ENCODE measurements at regions not wholly inside any gene's neighbourhood (a gene's known extent, or its start where the extent isn't known, plus 50 kb on each side); places are given as distances from the start of the nearest gene placed in this dataset.
"Not testable (repeated sequence)": the region's sequence is repeated elsewhere in the genome, so short reads cannot be mapped to it uniquely, and the experiment has no call there.

- ATAC-seq, result peak; percentile 51
Measured at GRCh38 chr6:144528743-144529425, 243.7 kb downstream of the UTRN start.

GRCh38 chr6:144530118-144530517, 245.0 kb downstream of the UTRN start:
- Histone ChIP-seq H3K4me2 (ENCODE audit: low read depth, low read length) (no peak overlapping the region), H2AFZ (ENCODE audit: low read length) (no peak overlapping the region), H3K79me2 (ENCODE audit: insufficient read depth, low read length) (no peaks in the 10 kb centered on the region), H3K4me3 (replicated peaks in 1 of 3; ENCODE audit: insufficient read depth in 1 of 3, low read depth in 2 of 3, low read length in 3 of 3) (no peak overlapping the region), H3K9ac (ENCODE audit: insufficient read depth, low read depth, low read length) (no peak overlapping the region), H3K9me3 (ENCODE audit: low read length) (no peaks in the 10 kb centered on the region), H3K27me3 (ENCODE audit: control insufficient read depth in 1 of 2, insufficient read depth in 2 of 2, low read length in 2 of 2) (no peaks in the 10 kb centered on the region), H4K20me1 (ENCODE audit: insufficient read depth, low read length) (0 out of 2 replicates have a peak, but pooled peaks cover 4% of the 10 kb centered on the region), H3K36me3 (replicated peaks in 1 of 2; ENCODE audit: control insufficient read depth in 1 of 2, insufficient read depth in 2 of 2, low read length in 2 of 2) (peaks cover 34 to 75% of the 10 kb centered on the region in 2 experiments), H3K27ac (ENCODE audit: extremely low read length, insufficient read depth, low read length) (no peak overlapping the region), H3K4me1 (ENCODE audit: insufficient read depth, low read length) (no peaks in the 10 kb centered on the region)
- TF ChIP-seq ZNF691 (CRISPR knock-in tag; IDR thresholded peaks at IDR 0.05; ENCODE audit: borderline replicate concordance, low read depth) (no peak), FIP1L1 (IDR thresholded peaks at IDR 0.05; ENCODE audit: borderline replicate concordance, insufficient read depth, low read depth, low read length) (no peak), RBFOX2 (IDR thresholded peaks at IDR 0.05; ENCODE audit: low read depth, low read length) (no peak), MTA3 (CRISPR knock-in tag; IDR thresholded peaks at IDR 0.05) (no peak), ZNF576 (CRISPR knock-in tag; IDR thresholded peaks at IDR 0.05) (no peak)
- intact Hi-C loops (cut with micrococcal nuclease; ENCODE audit: unreplicated experiment) (loop anchor here (5.0 kb wide), 1 partner anchor 1513 kb away; no protein-coding TSS in a partner anchor), in situ Hi-C loops (cut with HindIII; ENCODE audit: extremely low pct_ligation_motif_present, low pct_unique_long_range_greater_than_20kb) (no loop called here)
- BruUV-seq (replicated peaks), result no TSS peak
- FAIRE-seq, result no peak
- 97% methylated on average over 2 of the region's 2 CpGs for WGBS (ENCODE audit: low lambda C conversion rate)
- POLR2A ChIA-PET, result no interaction called here
- DNase-seq (ENCODE audit: low spot score), result no peak
- CTCF ChIA-PET (ENCODE audit: low intra/inter-chr PET ratio, low total read pairs), result no interaction called here
- ATAC-seq, result no peak

More at GRCh38 chr6:144528743-144529425, 243.7 kb downstream of the UTRN start:
- Histone ChIP-seq H3K4me3 (replicated peaks in 1 of 3; ENCODE audit: insufficient read depth in 1 of 3, low read depth in 2 of 3, low read length in 3 of 3) (no peak overlapping the region), H3K9me3 (ENCODE audit: low read length) (no peaks in the 10 kb centered on the region), H4K20me1 (ENCODE audit: insufficient read depth, low read length) (0 out of 2 replicates have a peak, but pooled peaks cover 4% of the 10 kb centered on the region), H3K4me1 (ENCODE audit: insufficient read depth, low read length) (no peaks in the 10 kb centered on the region), H2AFZ (ENCODE audit: low read length) (no peak overlapping the region), H3K9ac (ENCODE audit: insufficient read depth, low read depth, low read length) (no peak overlapping the region), H3K36me3 (replicated peaks in 1 of 2; ENCODE audit: control insufficient read depth in 1 of 2, insufficient read depth in 2 of 2, low read length in 2 of 2) (peaks cover 33 to 73% of the 10 kb centered on the region in 2 experiments), H3K27me3 (ENCODE audit: control insufficient read depth in 1 of 2, insufficient read depth in 2 of 2, low read length in 2 of 2) (no peaks in the 10 kb centered on the region), H3K4me2 (ENCODE audit: low read depth, low read length) (no peak overlapping the region), H3K27ac (ENCODE audit: extremely low read length, insufficient read depth, low read length) (no peak overlapping the region), H3K79me2 (ENCODE audit: insufficient read depth, low read length) (no peaks in the 10 kb centered on the region)
- 97% methylated on average over 9 of the region's 9 CpGs for WGBS (ENCODE audit: low lambda C conversion rate)
- POLR2A ChIA-PET, result no interaction called here
- no peak for TF ChIP-seq ATAD3A (CRISPR knock-in tag; IDR thresholded peaks at IDR 0.05)
- TF ChIP-seq ZNF572 (CRISPR knock-in tag; IDR thresholded peaks at IDR 0.05), result no peak
- DNase-seq (ENCODE audit: low spot score) (no peak), FAIRE-seq (no peak)
- intact Hi-C loops (cut with micrococcal nuclease; ENCODE audit: unreplicated experiment), result no loop called here
- CTCF ChIA-PET (ENCODE audit: low intra/inter-chr PET ratio, low total read pairs), result no interaction called here
- no TSS peak for BruUV-seq (replicated peaks)
- in situ Hi-C loops (cut with HindIII; ENCODE audit: extremely low pct_ligation_motif_present, low pct_unique_long_range_greater_than_20kb), result no loop called here

- intact Hi-C loops (cut with micrococcal nuclease; ENCODE audit: unreplicated experiment), result loop anchor here (5.0 kb wide), 1 partner anchor 1515 kb away; no protein-coding TSS in a partner anchor
- POLR2A ChIA-PET; H3K4me1 ChIP-seq (ENCODE audit: insufficient read depth, low read length); H3K4me3 ChIP-seq (replicated peaks in 1 of 3; ENCODE audit: insufficient read depth in 1 of 3, low read depth in 2 of 3, low read length in 3 of 3); BruUV-seq (replicated peaks); H3K9ac ChIP-seq (ENCODE audit: insufficient read depth, low read depth, low read length); H3K9me3 ChIP-seq (ENCODE audit: low read length); ATAC-seq; H3K27me3 ChIP-seq (ENCODE audit: control insufficient read depth in 1 of 2, insufficient read depth in 2 of 2, low read length in 2 of 2); DNase-seq (ENCODE audit: low spot score); H2AFZ ChIP-seq (ENCODE audit: low read length); FAIRE-seq; H4K20me1 ChIP-seq (ENCODE audit: insufficient read depth, low read length); H3K4me2 ChIP-seq (ENCODE audit: low read depth, low read length); in situ Hi-C loops (cut with HindIII; ENCODE audit: extremely low pct_ligation_motif_present, low pct_unique_long_range_greater_than_20kb); CTCF ChIA-PET (ENCODE audit: low intra/inter-chr PET ratio, low total read pairs); H3K27ac ChIP-seq (ENCODE audit: extremely low read length, insufficient read depth, low read length); H3K79me2 ChIP-seq (ENCODE audit: insufficient read depth, low read length): not testable (repeated sequence)
- 95% methylated on average over 3 of the region's 3 CpGs for WGBS (ENCODE audit: low lambda C conversion rate)
- H3K36me3 ChIP-seq (replicated peaks in 1 of 2; ENCODE audit: control insufficient read depth in 1 of 2, insufficient read depth in 2 of 2, low read length in 2 of 2), result peaks cover 40 to 64% of the 10 kb centered on the region in 2 experiments
Measured at GRCh38 chr6:144532238-144532637, 247.1 kb downstream of the UTRN start.

All from HepG2 (cell line).